Lung (tissue), 9 donors: ENCODE measurements at regions not wholly inside any gene's neighbourhood (a gene's known extent, or its start where the extent isn't known, plus 50 kb on each side); places are given as distances from the start of the nearest gene placed in this dataset.
"Not testable (repeated sequence)": the region's sequence is repeated elsewhere in the genome, so short reads cannot be mapped to it uniquely, and the experiment has no call there.

ENCODE experiments used
- ATAC-seq: fragments of 200-7000 bp; cut with Tn5 transposase; one replicate; pipeline ENCODE4 v1.9.1; 2020; ENCODE audit warnings: moderate number of reproducible peaks; ENCODE audit not compliant: insufficient read depth, low FRiP score
- DNase-seq, 3 donors: peaks; one replicate each; pipeline ENCODE4 v3.0.0-alpha.2; 2013 to 2017
- H3K27ac ChIP-seq, 2 donors: one replicate each; pipeline ENCODE4 v1.5.1; 2013; ENCODE audit warnings: mild to moderate bottlenecking in 2 of 2, moderate library complexity in 2 of 2, control low read depth in 1 of 2, inconsistent platforms in 1 of 2, low read depth in 1 of 2, low read length in 1 of 2
- H3K27me3 ChIP-seq, 3 donors: one replicate each; pipeline ENCODE4 v1.5.1; 2013; ENCODE audit warnings: low read length in 2 of 3; ENCODE audit not compliant: control insufficient read depth in 3 of 3, insufficient read depth in 3 of 3
- H3K36me3 ChIP-seq, 4 donors: one replicate each; pipeline ENCODE4 v1.5.1; 2013; ENCODE audit warnings: low read length in 4 of 4, mild to moderate bottlenecking in 1 of 4, moderate library complexity in 1 of 4; ENCODE audit not compliant: control insufficient read depth in 4 of 4, insufficient read depth in 4 of 4
- H3K4me1 ChIP-seq, 5 donors: one replicate each; pipeline ENCODE4 v1.5.1; 2013; ENCODE audit warnings: low read length in 5 of 5, mild to moderate bottlenecking in 2 of 5, moderate library complexity in 1 of 5; ENCODE audit not compliant: control insufficient read depth in 5 of 5, insufficient read depth in 5 of 5
- H3K4me3 ChIP-seq: one replicate; pipeline ENCODE4 v1.5.1; 2013; ENCODE audit warnings: mild to moderate bottlenecking, control low read depth, moderate library complexity
- H3K9ac ChIP-seq, 2 donors: one replicate each; pipeline ENCODE4 v1.5.1; 2013; ENCODE audit warnings: low read length in 2 of 2, control low read depth in 1 of 2; ENCODE audit not compliant: insufficient read depth in 1 of 2
- H3K9me3 ChIP-seq, 4 donors: one replicate each; pipeline ENCODE4 v1.5.1; 2013; ENCODE audit warnings: low read length in 3 of 4, mild to moderate bottlenecking in 1 of 4, moderate library complexity in 1 of 4; ENCODE audit not compliant: control insufficient read depth in 4 of 4, insufficient read depth in 3 of 4
- WGBS, 2 donors: extraction: QIAGEN DNeasy Blood & Tissue Kit; methylation state at CpG; one replicate each; pipeline ENCODE4 v1.1.7; 2013; 5-methylcytosine and 5-hydroxymethylcytosine counted together
- donor health status: Bipolar disorder and iron deficiency.
- donor health status: healthy.
- donor health status: DM: yes; HTN: yes; CAD: no.

DNA sequence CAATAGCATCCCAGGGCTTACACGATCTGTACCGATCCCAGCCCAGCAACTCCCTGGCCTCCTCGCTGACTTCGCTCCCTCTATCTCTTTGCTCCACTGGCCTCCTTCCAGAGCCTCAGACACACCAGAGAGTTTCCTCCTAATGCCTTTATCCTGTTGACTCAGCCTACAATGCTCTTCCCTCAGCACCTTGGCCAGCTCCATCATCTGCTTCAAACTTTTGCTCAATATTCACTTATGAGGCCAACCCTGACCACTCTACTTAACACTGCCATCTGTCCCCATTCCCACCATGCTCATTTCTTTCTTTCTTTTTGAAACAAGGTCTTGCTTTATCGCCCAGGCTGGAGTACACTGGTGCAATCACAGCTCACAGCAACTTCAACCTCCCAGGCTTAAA is 180.9 kb downstream of the CEP170 start:
- WGBS, 2 donors, result 87 to 93% methylated on average over 1 to 3 of the region's 5 CpGs
- not testable (repeated sequence) for ATAC-seq

DNA sequence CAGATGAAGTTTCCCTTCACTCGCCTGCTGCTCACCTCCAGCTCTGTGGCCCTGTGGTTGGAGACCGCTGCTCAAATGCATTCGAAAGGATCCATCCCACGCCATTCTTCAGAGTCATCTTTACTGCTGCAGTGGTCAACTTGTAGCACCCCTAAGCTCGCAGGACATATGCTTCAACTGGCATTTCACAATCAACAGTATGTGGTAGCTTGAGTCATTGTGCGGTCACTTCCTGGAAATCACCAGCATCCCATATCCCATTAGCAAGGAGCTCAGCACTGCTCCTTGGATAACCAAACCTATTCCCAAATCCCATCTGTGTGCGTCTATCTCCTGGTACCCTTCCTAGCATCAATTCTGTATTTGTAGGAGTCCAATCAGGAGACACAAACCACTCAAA is 188.0 kb downstream of the CEP170 start:
- not testable (repeated sequence) for H3K27ac ChIP-seq, H3K27me3 ChIP-seq, ATAC-seq, H3K9me3 ChIP-seq, DNase-seq, H3K4me1 ChIP-seq, H3K36me3 ChIP-seq, H3K9ac ChIP-seq, H3K4me3 ChIP-seq
- 83 to 88% methylated on average over 3 to 6 of the region's 7 CpGs for WGBS, 2 donors

More for the DNA sequence above, 180.9 kb downstream of the CEP170 start:
- H3K27me3 ChIP-seq, H3K4me3 ChIP-seq, H3K36me3 ChIP-seq, H3K9me3 ChIP-seq, H3K9ac ChIP-seq, H3K27ac ChIP-seq, DNase-seq, H3K4me1 ChIP-seq: not testable (repeated sequence)

- not testable (repeated sequence) for DNase-seq, ATAC-seq
- 52 to 66% methylated on average over 4 of the region's 6 CpGs for WGBS, 2 donors
Observed at GRCh38 chr1:243061965-243062364, 193.1 kb downstream of the CEP170 start.

DNA sequence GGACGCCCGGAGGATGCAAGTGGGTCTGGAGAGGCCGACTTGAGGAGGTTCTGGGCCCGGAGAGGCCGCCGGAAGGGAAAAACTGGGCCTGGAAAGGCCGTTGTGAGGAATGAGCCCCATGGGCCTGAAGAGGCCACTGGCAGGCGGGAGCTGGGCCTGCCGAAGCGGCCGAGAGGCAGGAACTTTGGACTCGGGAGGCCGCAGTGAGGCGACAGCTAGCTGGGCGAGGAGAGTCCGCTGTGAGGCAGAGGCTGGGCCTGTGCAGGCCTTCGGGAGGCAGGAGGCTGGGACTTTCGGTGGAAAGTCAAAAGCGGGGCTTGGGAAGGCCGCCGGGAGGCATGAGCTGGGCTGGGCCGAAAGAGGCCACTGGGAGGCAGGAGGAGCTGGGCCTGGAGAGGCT is 199.6 kb downstream of the CEP170 start:
- H3K4me1 ChIP-seq, H3K27me3 ChIP-seq, H3K9ac ChIP-seq, H3K9me3 ChIP-seq, ATAC-seq, DNase-seq, H3K4me3 ChIP-seq, H3K36me3 ChIP-seq, H3K27ac ChIP-seq: not testable (repeated sequence)
- 94 to 96% methylated on average over 18 to 22 of the region's 22 CpGs for WGBS, 2 donors

More at GRCh38 chr1:243061965-243062364, 193.1 kb downstream of the CEP170 start:
- not testable (repeated sequence) for H3K9ac ChIP-seq, H3K4me3 ChIP-seq, H3K9me3 ChIP-seq, H3K4me1 ChIP-seq, H3K27ac ChIP-seq, H3K27me3 ChIP-seq, H3K36me3 ChIP-seq

- not testable (repeated sequence) for H3K27ac ChIP-seq, H3K27me3 ChIP-seq, H3K9me3 ChIP-seq, H3K4me1 ChIP-seq, ATAC-seq, H3K36me3 ChIP-seq, H3K9ac ChIP-seq, DNase-seq, H3K4me3 ChIP-seq
- 96 to 97% methylated on average over 14 of the region's 14 CpGs for WGBS, 2 donors
Observed at GRCh38 chr1:243055091-243055490, 200.0 kb downstream of the CEP170 start.

DNA sequence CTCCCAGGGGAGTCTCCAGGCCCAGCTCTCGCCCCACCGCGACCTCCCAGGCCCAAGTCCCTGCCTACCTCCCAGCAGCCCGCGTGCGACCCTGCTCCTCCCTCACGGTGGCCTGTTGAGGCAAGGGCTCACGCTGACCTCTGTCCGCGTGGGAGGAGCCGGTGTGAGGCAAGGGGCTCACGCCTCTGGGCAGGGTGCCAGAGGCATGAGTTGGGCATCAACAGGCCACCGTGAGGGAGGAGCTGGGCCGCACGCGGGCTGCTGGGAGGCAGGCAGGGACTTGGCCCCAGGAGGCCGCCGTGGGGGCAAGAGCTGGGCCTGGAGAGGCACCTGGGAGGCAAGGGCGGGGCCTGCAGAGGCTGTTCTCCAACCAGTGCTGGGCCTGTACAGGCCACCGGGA is 200.4 kb downstream of the CEP170 start:
- not testable (repeated sequence) for H3K9me3 ChIP-seq, H3K4me1 ChIP-seq, H3K4me3 ChIP-seq, DNase-seq, H3K36me3 ChIP-seq, H3K9ac ChIP-seq, H3K27me3 ChIP-seq, ATAC-seq, H3K27ac ChIP-seq
- 95 to 96% methylated on average over 17 to 20 of the region's 20 CpGs for WGBS, 2 donors

DNA sequence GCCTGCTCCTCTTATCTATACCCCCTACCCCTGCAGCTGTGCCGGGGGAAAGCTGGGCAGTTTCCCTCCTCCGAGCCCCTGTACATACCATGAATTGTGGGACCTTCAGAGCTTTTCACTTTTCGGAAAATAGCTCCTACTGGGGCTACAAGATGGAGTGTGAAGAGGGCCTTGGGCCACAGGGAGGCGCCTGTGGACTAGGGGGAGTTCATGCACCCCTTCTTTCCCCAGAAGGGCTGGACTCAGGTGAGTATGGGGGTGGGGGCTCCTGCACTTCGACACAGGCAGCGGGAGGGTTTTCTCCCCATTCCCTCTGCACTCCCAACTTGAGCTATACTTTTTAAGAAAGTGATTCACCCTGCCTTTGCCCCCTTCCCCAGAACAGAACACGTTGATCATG is 202.0 kb downstream of the CEP170 start:
- not testable (repeated sequence) for H3K4me1 ChIP-seq, H3K36me3 ChIP-seq, H3K9me3 ChIP-seq, DNase-seq, H3K27me3 ChIP-seq, H3K27ac ChIP-seq, H3K4me3 ChIP-seq, ATAC-seq, H3K9ac ChIP-seq
- WGBS, 2 donors, result 64 to 86% methylated on average over 2 to 5 of the region's 7 CpGs

DNA sequence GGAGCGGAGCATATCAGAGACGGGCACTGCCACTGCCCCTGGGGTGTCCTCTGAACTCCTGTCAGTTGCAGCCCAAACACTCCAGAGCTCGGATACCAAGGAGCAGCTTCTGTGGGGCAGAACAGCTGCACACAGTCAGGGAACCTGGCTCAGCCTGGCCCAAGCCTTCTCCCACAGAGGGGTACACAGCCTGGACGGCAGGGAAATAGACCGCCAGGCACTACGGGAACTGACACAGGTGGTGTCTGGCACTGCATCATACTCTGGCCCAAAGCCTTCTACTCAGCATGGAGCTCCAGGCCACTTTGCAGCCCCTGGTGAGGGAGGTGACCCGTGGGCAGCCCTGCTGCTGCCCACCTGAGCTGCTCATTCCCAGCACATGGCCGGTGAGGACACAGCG is 204.5 kb downstream of the CEP170 start:
- H3K4me3 ChIP-seq, ATAC-seq, H3K27ac ChIP-seq, H3K36me3 ChIP-seq, H3K9ac ChIP-seq, DNase-seq, H3K4me1 ChIP-seq, H3K27me3 ChIP-seq, H3K9me3 ChIP-seq: not testable (repeated sequence)
- WGBS, 2 donors, result 87 to 93% methylated on average over 5 to 7 of the region's 9 CpGs

GRCh38 chr1:243049716-243050115 is 205.4 kb downstream of the CEP170 start:
- ATAC-seq, H3K27me3 ChIP-seq, DNase-seq, H3K27ac ChIP-seq, H3K4me3 ChIP-seq, H3K36me3 ChIP-seq, H3K9me3 ChIP-seq, H3K4me1 ChIP-seq, H3K9ac ChIP-seq: not testable (repeated sequence)
- WGBS, 2 donors, result 80 to 83% methylated on average over 13 to 14 of the region's 14 CpGs
